ENCODE measurements at regions not wholly inside any gene's neighbourhood (a gene's known extent, or its start where the extent isn't known, plus 50 kb on each side); places are given as distances from the start of the nearest gene placed in this dataset.

DNA sequence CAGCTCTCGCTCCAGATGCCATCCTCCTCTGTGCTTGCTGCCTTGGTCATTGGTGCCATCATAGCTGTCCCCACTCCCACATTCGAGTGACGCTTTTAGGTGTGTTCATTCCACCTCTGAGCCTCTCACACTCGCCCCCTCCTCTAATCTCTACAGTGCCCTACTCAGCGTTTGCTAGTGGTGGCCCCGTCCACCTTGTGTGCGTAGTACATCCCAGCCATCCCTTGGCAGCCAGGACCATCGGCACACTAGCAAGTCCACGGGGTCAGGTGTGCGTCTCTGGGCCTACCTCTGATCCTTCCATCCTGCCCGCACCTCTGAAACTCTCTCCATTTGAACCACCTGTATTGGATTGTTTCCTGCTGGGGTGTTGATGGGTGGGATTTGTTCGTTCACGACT, 54.2 kb upstream of the RGMA start:
- no peak for TF ChIP-seq POLR2A (IDR thresholded peaks at IDR 0.05)
- TF ChIP-seq, protein P1, sequence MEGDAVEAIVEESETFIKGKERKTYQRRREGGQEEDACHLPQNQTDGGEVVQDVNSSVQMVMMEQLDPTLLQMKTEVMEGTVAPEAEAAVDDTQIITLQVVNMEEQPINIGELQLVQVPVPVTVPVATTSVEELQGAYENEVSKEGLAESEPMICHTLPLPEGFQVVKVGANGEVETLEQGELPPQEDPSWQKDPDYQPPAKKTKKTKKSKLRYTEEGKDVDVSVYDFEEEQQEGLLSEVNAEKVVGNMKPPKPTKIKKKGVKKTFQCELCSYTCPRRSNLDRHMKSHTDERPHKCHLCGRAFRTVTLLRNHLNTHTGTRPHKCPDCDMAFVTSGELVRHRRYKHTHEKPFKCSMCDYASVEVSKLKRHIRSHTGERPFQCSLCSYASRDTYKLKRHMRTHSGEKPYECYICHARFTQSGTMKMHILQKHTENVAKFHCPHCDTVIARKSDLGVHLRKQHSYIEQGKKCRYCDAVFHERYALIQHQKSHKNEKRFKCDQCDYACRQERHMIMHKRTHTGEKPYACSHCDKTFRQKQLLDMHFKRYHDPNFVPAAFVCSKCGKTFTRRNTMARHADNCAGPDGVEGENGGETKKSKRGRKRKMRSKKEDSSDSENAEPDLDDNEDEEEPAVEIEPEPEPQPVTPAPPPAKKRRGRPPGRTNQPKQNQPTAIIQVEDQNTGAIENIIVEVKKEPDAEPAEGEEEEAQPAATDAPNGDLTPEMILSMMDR (IDR thresholded peaks at IDR 0.05) = no peak
